KMS-11 (cell line): ENCODE measurements at regions not wholly inside any gene's neighbourhood (a gene's known extent, or its start where the extent isn't known, plus 50 kb on each side); places are given as distances from the start of the nearest gene placed in this dataset.

Experiments
- H2AFZ ChIP-seq: fragments of 200-600 bp; sonication (generic); 2 replicates; pipeline ENCODE4 v1.6.1; 2016; ENCODE audit warnings: antibody characterized with exemption, mixed run types, low read depth
- H3K27ac ChIP-seq: fragments of 200-600 bp; sonication (generic); 2 replicates; pipeline ENCODE4 v1.6.1; 2016; ENCODE audit warnings: mild to moderate bottlenecking, mixed run types
- H3K27me3 ChIP-seq: fragments of 200-600 bp; sonication (generic); 2 replicates; pipeline ENCODE4 v1.6.1; 2017; ENCODE audit warnings: mild to moderate bottlenecking, low read depth, mixed run types, moderate library complexity; ENCODE audit not compliant: insufficient read depth
- H3K36me3 ChIP-seq: fragments of 200-600 bp; sonication (generic); 2 replicates; pipeline ENCODE4 v1.6.1; 2017; ENCODE audit warnings: mild to moderate bottlenecking, mixed run types; ENCODE audit not compliant: insufficient read depth
- H3K4me1 ChIP-seq: fragments of 200-600 bp; sonication (generic); 2 replicates; pipeline ENCODE4 v1.6.1; 2016; ENCODE audit warnings: mild to moderate bottlenecking, low read depth, mixed run types; ENCODE audit not compliant: poor library complexity, severe bottlenecking
- H3K4me2 ChIP-seq: fragments of 200-600 bp; sonication (generic); 2 replicates; pipeline ENCODE4 v1.7.0; 2016; ENCODE audit warnings: mild to moderate bottlenecking, mixed run types
- H3K4me3 ChIP-seq: fragments of 200-600 bp; sonication (generic); IDR thresholded peaks from 2 replicates; pipeline ENCODE4 v1.6.1; 2017; ENCODE audit warnings: low read depth, low read length, mixed read lengths; ENCODE audit not compliant: insufficient read depth
- H3K79me2 ChIP-seq: fragments of 200-600 bp; sonication (generic); 2 replicates; pipeline ENCODE4 v1.6.1; 2016; ENCODE audit warnings: low read depth, mixed run types; ENCODE audit not compliant: insufficient read depth
- H3K9ac ChIP-seq: fragments of 200-600 bp; sonication (generic); 2 replicates; pipeline ENCODE4 v1.6.1; 2016; ENCODE audit warnings: mild to moderate bottlenecking, mixed run types
- H4K20me1 ChIP-seq: fragments of 200-600 bp; sonication (generic); 2 replicates; pipeline ENCODE4 v1.6.1; 2016; ENCODE audit warnings: mild to moderate bottlenecking, mixed run types; ENCODE audit not compliant: insufficient read depth
- CTCF ChIP-seq: fragments of 200-600 bp; sonication (generic); conservative IDR thresholded peaks from 2 replicates; pipeline ENCODE4 v1.6.1; 2017; ENCODE audit warnings: low read depth, mild to moderate bottlenecking, antibody characterized with exemption, low read length, moderate library complexity, mixed read lengths

GRCh38 chr21:35641271-35642016 is 418.9 kb downstream of the SETD4 start:
- H3K36me3 ChIP-seq: no peaks in the 10 kb centered on the region
- H3K9ac ChIP-seq: no peak overlapping the region
- H3K4me1 ChIP-seq: no peaks in the 10 kb centered on the region
- H4K20me1 ChIP-seq: no peaks in the 10 kb centered on the region
- TF ChIP-seq CTCF: no peak
- no peak overlapping the region for H2AFZ ChIP-seq
- H3K27me3 ChIP-seq: no peaks in the 10 kb centered on the region
- no peak overlapping the region for H3K27ac ChIP-seq
- H3K79me2 ChIP-seq: no peaks in the 10 kb centered on the region
- H3K4me3 ChIP-seq: no peak overlapping the region
- no peak overlapping the region for H3K4me2 ChIP-seq

DNA sequence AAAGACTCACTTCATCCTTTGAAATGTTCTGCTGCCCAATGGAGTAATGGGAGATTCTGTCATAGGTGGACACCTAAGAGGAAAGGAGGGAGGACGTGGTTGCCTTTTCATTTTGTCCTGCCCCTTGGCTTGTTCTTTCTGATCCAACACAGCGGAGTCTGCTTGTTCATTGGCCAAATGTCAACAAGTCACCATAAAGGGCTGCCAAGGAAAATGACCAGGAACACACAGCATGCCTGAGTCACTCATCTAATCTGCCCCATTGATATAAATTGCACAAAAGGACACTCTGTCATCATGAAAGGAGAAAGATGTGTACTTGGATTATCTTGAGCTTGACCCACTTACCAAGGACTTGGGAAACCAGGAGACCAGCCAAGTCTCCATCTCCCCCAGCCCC is 422.9 kb downstream of the SETD4 start:
- H3K79me2 ChIP-seq: no peaks in the 10 kb centered on the region
- H3K36me3 ChIP-seq: no peaks in the 10 kb centered on the region
- H3K27me3 ChIP-seq: no peaks in the 10 kb centered on the region
- H2AFZ ChIP-seq: no peak overlapping the region
- no peaks in the 10 kb centered on the region for H4K20me1 ChIP-seq
- no peak overlapping the region for H3K4me2 ChIP-seq
- H3K9ac ChIP-seq: no peak overlapping the region
- H3K4me3 ChIP-seq: no peak overlapping the region
- H3K4me1 ChIP-seq: no peaks in the 10 kb centered on the region
- TF ChIP-seq CTCF: no peak
- no peak overlapping the region for H3K27ac ChIP-seq

DNA sequence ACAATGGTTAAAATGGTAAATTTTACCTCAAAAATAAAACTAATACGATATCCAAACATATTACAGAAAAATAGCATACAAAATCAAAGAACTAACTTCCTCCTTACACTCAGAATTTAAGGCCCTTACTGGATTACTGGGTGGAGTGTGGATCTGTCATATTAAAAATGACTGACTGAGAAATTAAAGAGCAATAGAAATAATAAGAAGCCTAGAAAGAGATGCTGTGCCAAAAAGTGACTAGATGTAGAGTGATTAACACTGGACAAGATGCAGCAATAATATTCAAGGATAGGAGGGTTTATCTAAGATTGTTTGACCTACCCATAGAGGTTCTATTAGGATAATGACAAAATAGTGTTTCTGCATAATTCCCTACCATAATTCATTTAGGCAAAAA is 424.3 kb downstream of the SETD4 start:
- Histone ChIP-seq H3K27ac (no peak overlapping the region), H3K27me3 (no peaks in the 10 kb centered on the region), H3K4me1 (no peaks in the 10 kb centered on the region), H3K79me2 (no peaks in the 10 kb centered on the region), H3K4me2 (no peak overlapping the region), H2AFZ (no peak overlapping the region), H3K36me3 (no peaks in the 10 kb centered on the region), H3K4me3 (no peak overlapping the region), H4K20me1 (no peaks in the 10 kb centered on the region), H3K9ac (no peak overlapping the region)
- no peak for TF ChIP-seq CTCF

DNA sequence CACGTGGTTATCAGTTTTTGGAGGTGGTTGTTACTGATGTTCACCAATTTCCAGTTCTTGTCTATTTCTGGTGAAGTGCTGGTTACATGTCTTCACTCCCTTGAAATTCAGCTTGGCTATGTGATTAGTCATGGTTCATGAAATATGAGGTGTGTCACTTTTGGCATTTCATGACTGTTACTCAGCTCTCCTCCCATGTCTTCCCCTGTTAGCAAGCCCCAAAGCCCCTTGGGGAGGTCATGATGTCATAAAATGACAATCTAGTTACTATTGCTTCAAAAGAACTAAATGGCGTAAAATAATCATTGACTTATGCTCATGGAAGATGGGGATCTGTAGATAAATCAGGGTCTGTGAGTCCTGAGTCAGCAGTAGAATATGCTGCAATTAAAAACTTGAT is 425.1 kb downstream of the SETD4 start:
- Histone ChIP-seq H3K9ac (no peak overlapping the region), H4K20me1 (no peaks in the 10 kb centered on the region), H3K79me2 (no peaks in the 10 kb centered on the region), H3K4me2 (no peak overlapping the region), H3K36me3 (no peaks in the 10 kb centered on the region), H3K27ac (no peak overlapping the region), H3K4me3 (no peak overlapping the region), H2AFZ (no peak overlapping the region), H3K4me1 (no peaks in the 10 kb centered on the region), H3K27me3 (no peaks in the 10 kb centered on the region)
- TF ChIP-seq CTCF: no peak
